Sciatic nerve (tissue), 2 donors: ENCODE measurements at regions not wholly inside any gene's neighbourhood (a gene's known extent, or its start where the extent isn't known, plus 50 kb on each side); places are given as distances from the start of the nearest gene placed in this dataset.
"Not testable (repeated sequence)": the region's sequence is repeated elsewhere in the genome, so short reads cannot be mapped to it uniquely, and the experiment has no call there.

ENCODE experiments used
- ATAC-seq: fragments of 200-7000 bp; cut with Tn5 transposase; one replicate; pipeline ENCODE4 v1.9.1; 2020; ENCODE audit warnings: mild to moderate bottlenecking, moderate library complexity
- DNase-seq: peaks from one replicate; pipeline ENCODE4 v3.0.0-alpha.2; 2020; ENCODE audit warnings: low spot score
- intact Hi-C: fragments of 100-400 bp; cut with DNase I; formaldehyde crosslinking; loops from one replicate; pipeline ENCODE4 v1.14.2; 2022
- donor health status: DM: no; HTN: no; CAD: no.
- donor health status: DM: no; HTN: no; CAD: no.

- intact Hi-C loops: no loop called here
- ATAC-seq (no peak), DNase-seq (no peak)
These were observed 80.0 kb downstream of the GALR1 start for GRCh38 chr18:77329651-77330050.

DNA sequence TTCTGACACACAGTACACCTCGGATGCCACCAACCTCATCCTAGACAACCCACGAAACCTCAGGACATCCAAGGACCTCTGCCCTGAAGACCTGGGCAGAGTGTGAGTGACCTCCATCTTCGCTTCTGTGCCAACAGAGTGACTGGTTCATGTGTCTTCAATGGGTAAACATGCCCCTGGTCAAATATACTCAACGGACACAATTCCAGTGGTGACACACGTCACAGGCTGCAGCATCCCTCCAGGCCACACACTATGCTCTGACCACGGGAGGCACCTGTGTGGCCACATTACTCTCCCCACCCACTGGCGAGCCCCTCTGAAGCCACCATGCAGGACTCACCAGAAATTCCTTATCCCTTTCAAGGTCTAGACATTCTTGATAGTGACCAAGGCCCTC lies 85.2 kb downstream of the GALR1 start:
- ATAC-seq (no peak), DNase-seq (no peak)
- intact Hi-C loops: no loop called here

DNA sequence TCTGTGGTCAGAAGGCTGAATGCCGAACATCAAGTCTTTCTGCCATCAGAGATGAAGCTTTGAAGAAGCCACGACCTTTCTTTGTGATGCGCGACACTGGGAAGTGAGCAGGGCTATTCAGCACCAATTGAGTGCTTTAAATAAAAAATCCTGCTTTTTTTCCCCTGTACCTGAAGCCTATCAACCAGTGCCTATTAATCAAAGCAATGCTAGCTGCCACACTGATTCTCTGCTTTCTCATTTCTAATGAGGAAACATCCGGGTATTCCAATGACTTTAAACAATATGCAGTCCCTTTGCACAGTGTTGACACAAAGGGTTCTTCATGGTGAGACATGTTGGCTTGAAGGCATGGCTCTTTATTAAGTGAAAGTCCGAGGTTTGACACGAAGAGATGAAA lies 88.0 kb downstream of the GALR1 start:
- ATAC-seq: no peak
- intact Hi-C loops: no loop called here
- no peak for DNase-seq

DNA sequence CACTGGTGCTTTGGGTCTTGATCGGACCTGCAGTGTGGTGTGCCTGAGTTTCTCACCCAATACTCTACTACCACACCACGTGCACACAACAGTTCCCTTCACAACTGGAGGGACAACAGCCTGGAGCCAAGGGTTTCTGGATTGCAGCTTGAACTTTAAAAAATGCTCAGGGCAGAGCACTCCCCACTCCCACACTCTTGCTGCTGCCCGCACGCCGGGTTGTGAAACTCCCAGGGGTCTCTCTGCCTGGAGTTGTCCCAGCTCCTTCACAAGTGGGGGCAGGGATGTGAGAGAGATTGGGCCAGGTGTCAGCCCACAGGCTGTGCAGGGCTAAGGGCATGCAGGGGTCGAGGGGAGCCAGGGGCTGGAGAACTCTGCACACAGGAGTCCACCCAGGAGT lies 89.4 kb downstream of the GALR1 start:
- peak; percentile 60 for ATAC-seq
- no peak for DNase-seq
- intact Hi-C loops: no loop called here

DNA sequence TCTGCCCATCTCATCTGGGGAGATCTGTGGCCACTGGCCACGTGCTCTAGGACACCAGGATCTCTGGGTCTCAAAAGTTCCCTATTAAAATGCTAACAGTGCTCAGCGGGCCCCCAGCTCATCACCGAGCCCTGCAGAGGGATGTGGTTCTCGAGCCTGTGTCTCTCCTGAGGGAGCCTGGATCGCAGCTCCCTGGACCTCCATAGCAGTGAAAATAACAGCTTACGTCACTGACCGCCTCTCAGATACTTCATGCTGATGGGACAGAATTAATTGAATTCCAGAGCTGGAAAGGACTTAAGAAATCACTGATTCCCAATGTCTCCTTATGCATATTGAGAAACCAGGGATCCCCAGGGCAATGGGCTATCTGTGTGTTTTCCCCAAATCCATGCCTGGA lies 90.0 kb downstream of the GALR1 start:
- intact Hi-C loops: no loop called here
- DNase-seq (no peak), ATAC-seq (peak; percentile 50)

- ATAC-seq (no peak), DNase-seq (no peak)
- intact Hi-C loops: no loop called here
These were observed 91.2 kb downstream of the GALR1 start for GRCh38 chr18:77340815-77341214.

DNA sequence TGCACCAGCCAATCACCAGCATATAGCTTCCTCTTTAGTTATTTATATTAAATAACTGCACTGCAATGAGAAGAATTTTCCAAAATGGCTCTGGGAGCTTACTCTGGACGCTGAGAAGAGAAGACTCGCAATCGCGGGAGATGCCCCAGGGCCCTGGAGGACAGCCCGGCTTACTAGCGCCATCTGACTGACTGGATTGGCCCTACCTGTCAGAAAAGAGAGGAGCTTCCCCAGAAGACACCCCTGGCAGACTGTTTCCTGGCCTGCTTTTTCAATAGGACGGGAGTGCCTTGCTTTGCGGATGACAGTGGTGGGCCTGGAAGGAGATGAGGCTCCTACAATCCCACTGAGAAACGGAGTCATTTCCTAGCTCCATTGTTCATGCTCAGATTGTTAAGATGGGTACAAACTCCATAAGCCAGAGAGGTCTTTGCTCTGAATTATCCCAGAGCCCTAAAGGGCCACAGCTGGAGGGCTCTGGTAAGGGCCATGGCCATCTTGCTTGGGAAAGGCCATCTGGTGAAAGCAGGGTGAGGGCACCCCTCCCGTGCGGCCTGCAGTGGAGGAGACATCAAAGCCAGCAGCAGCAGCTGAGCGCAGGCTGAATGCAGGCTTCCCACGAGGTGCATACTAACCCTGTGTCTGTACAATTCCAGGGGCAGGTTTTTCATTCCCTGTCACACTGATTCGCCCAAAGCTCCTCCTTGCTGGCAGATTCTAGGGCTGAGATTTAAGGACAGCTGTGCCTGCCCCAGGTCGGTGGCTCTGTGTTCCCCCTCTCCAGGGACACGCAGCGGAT lies 92.1 kb downstream of the GALR1 start:
- ATAC-seq (no peak), DNase-seq (no peak)
- intact Hi-C loops: no loop called here

- ATAC-seq (no peak), DNase-seq (no peak)
- intact Hi-C loops: no loop called here
These were observed 93.1 kb downstream of the GALR1 start for GRCh38 chr18:77342736-77343135.

DNA sequence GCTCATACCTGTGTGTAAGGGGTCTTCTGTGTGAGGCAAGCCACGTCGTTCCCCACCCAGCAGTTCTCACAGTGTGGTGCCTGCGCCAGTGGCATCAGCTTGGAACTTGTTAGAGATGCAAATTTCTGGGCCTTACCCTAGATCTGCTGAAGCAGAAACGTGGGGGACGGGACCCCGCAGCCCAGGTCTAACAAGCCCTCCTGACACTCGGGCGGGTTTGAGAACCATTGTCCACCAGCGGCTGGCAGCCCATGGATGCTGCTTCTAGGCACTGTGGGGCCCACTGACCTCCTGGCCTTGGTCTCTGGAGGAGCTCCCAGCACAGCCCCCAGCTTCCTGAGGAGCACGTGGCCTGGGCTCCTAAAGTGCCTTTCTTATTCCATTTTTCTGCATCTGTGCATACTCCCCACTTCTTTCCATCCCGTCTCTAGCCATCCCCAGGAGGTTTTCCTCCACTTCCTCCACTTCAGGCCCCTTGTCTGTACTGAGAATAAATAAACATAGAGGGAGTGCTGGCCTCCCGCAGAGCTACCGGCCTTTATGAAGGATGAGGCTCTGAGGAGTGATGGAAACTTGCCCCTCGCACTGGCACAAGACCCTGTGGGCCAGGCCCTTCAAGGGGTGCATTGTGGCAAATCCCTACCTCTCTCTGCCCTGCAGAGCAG lies 94.3 kb downstream of the GALR1 start:
- ATAC-seq (no peak), DNase-seq (no peak)
- intact Hi-C loops: no loop called here

- intact Hi-C loops: no loop called here
- DNase-seq (no peak), ATAC-seq (peak; percentile 20)
These were observed 95.3 kb downstream of the GALR1 start for GRCh38 chr18:77344786-77345500.

DNA sequence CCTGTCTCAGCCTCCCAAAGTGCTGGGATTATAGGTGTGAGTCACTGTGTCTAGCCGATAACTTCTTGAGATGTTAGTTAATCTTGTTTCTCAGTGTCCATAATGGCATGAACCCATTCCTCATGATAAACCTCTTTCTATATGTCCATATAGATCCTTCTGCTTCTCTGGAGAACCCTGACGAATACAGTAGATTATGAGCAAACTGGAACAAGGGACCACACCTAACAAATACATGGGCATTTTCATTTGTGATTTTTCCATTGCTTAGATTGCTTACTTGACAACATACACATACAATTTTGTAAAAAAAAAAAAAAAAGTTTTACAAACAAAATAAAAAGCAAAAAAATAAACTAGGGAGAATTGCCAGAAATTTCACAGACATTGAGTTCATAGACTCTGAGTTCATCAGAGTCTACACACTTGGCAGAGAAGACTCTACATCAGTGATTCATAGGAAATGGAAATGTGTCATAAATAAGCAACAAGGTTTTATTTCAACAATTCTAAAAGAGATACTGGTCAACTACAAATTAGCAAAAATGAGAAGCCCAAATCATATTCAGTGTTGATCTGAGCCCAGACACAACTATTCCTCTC lies 96.7 kb downstream of the GALR1 start:
- intact Hi-C loops: no loop called here
- ATAC-seq: no peak
- DNase-seq: no peak

- DNase-seq, ATAC-seq, intact Hi-C loops: not testable (repeated sequence)
These were observed 103.7 kb downstream of the GALR1 start for GRCh38 chr18:77353349-77353748.

- DNase-seq (no peak), ATAC-seq (no peak)
- intact Hi-C loops: no loop called here
These were observed 110.1 kb downstream of the GALR1 start for GRCh38 chr18:77359561-77360314.

DNA sequence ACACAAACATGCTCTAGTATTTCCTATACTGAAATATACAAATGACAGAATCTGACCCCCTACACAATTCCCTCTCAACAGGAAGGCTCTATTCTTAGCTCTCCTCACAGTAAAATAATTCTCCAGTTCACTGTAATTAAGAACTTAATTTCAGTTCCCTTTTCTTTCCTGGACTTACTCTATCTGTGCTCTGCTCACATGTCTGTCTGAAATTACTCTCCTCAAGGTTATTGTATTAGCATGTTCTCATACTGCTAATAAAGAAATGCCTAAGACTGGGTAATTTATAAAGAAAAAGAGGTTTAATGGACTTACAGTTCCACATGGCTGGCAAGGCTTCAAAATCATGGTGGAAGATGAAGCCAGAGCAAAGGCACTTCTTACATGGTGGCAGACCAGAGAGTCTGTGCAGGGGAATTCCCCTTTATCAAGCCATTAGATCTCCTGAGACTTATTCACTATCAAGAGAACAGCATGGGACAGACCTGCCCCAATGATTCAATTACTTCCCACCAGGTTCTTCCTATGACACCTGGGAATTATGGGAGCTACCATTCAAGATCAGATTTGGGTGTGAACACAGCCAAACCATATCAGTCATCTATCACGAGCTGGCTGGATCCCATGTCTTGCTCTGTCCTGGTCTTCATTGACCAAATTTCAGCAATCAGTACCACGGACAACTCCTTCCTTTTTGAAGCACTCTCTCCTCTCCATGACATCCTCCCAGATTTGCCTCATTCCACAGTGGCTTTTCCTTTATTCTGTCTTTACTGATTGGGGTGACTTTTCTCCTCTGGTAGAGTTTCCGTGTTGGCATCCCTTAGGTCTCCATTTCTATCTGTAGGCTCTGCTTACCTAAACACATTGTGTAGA lies 110.9 kb downstream of the GALR1 start:
- intact Hi-C loops: no loop called here
- no peak for ATAC-seq
- DNase-seq: no peak

DNA sequence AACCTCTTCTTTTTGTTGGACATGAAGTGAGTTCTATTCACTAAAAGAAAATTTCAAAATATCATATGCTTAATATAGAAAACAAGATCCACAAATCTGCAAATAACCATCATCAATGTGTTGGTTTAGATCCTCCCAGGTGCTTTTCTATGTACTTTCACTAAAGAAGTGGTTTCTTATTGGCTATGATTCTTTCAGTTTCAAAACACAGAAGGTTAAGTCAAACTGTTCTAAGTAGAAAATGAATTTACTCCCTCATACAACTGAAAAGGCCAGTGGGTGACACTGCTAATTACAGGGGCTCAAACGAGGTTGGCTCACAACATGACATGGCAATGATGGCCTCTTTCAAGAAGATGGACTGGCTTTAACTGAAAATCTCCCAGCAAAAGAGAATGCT lies 111.7 kb downstream of the GALR1 start:
- ATAC-seq (no peak), DNase-seq (no peak)
- intact Hi-C loops: no loop called here

GRCh38 chr18:77365667-77366066 lies 116.0 kb downstream of the GALR1 start:
- ATAC-seq (peak; percentile 43), DNase-seq (no peak)
- intact Hi-C loops: no loop called here

- intact Hi-C loops: no loop called here
- peak; percentile 85 for ATAC-seq
These were observed 116.5 kb downstream of the GALR1 start for GRCh38 chr18:77366067-77366719.

More at GRCh38 chr18:77366067-77366719, 116.5 kb downstream of the GALR1 start:
- no peak for DNase-seq
